ENCODE measurements at regions not wholly inside any gene's neighbourhood (a gene's known extent, or its start where the extent isn't known, plus 50 kb on each side); places are given as distances from the start of the nearest gene placed in this dataset.
A peak's percentile ranks its signal among the peaks of the same experiment; 100 is the strongest.

DNA sequence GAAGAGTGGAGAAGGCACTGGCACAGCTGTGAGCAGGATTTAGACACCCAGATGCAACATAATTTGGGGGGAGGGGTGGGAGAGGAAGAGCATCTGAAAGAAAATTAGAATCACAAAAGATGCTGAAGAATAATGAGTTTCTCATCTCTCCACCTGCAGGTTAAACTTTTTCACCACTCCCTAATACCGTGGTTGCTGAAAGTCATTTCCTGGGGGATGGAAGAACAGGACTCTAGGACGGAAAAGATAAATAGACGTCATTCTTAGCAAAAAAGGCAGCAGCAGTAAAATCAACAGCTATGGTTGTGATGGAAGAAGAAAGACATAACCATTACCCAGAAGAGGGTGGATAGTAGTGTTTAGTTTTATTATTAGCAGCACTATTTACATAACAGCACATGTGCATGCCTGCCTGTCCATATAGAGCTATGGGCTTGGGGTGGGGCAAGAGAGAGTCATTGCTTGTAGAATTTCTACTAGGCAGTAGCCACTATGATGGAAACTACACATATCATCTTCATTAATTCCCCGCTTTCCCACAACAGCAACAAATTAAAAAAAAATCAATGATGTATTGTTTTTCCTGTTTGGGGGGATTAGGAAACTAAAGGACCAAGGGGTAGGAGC is 212.2 kb downstream of the TRIB2 start:
- FAIRE-seq = no peak
- DNase-seq (ENCODE audit: low spot score) = no peak

DNA sequence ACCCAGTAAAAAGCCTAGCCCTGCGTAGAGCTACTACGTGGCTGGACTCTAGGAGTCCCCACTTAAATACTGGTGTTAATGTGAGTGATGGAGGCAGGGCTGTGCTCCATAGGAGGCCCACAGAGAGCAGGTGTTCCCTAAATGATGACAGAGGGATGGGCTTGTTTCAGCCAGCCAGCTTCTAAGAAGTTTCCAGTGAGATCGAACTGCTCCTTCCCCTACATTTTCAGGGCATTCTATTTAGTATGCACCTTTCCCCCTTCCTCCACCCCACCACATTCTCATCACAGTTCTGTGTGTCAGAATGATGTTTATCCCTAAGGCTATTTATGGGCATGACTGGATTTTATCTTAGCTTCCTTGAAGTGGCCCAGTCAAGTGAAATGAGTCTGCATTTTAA is 213.0 kb downstream of the TRIB2 start:
- FAIRE-seq = no peak
- no peak for DNase-seq (ENCODE audit: low spot score)

DNA sequence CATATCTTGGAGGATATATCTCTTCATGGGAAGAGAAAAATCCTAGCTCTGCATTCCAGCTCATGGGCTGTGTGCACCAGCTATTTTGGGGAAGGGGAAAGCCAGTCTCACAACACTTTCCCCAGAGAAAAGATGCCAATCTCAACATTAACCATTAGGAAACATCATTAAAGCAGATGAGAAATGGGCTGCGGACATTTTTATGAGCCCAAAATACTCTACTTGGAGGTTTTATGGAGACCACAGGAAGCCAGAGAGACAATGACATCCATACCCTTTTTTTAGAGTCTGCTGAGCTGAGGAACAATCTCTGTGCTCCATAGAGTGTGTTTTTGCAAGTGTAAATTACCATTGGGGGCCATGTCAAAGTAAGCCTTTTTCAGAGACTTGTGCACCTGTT is 213.7 kb downstream of the TRIB2 start:
- DNase-seq (ENCODE audit: low spot score) (peak; percentile 26), FAIRE-seq (no peak)

DNA sequence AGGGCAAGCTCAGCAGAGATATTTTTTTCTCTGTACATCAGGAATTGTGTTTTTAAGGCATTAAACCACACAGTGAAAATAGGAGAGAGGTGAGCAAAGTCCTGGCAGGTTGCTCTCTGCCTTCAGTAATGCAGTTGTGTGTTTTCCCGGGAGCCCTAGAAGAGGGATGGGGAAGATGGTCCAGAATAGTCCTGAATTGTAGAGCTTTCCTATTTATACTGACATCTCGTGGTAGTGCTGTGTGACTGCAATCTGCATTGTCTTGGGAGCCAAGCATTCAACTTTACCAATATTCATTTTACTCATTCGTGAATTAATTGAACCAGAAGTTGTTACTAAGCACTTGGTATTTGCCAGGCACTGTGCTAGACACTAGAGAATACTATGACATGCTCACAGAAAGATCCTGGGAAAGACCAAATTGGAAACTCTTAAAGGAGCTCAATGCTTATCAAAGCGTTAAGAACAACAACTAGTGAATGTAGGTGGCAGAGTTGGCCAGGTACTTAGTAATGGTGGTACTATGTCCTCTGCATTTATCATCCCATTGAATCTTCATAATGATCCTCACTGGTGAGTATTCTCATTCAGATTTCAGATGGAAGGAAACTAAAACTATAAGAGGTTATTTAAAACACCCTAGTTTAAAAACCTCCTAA is 214.6 kb downstream of the TRIB2 start:
- peak; percentile 40 for FAIRE-seq
- peak; percentile 66 for DNase-seq (ENCODE audit: low spot score)

DNA sequence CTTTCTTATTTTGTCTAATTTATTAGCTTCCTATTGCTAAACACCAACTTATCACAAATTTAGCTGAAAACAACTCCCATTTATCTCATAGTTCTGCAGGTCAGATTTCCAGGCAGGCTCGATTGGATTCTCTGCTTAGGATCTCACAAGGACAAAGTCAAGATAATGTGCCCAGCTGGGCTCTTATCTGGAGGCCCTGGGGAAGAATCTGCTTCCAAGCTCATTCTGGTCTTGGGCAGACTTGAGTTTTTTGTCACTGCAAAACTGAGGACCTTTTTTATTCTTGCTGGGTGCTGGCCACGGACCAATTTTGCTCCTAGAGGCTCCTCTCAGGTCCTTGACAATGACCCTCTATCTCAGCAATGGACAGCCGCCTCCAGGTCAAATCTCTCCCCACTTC is 215.5 kb downstream of the TRIB2 start:
- FAIRE-seq (no peak), DNase-seq (ENCODE audit: low spot score) (no peak)

DNA sequence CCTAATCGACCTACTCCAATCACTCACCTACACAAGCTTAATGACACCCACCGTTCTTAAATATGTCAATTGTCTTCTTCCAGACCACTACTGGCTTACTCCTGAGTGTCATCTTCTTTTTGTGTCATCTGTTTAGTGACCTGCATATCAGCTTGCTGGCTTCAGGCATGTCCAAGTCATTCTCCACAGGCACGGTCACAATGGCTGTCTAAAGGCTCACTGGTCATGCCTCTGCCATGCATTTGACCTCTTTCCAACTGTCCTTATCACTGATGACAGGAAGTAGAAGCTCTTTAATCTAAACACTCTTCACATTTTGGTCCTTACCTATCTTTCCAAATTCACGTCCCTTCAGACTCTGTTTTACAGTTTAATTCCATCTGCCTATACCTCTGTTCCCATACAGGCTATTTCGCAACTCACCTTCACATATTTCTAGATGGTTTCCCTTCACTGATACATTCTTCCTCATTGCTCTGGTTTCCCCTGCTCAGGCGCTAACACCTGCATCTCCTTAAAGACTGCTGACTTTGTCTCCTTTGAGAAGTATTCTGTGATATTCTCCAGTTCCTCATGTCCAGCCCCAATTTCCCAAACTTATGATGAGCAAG is 217.5 kb downstream of the TRIB2 start:
- FAIRE-seq (no peak), DNase-seq (ENCODE audit: low spot score) (no peak)

DNA sequence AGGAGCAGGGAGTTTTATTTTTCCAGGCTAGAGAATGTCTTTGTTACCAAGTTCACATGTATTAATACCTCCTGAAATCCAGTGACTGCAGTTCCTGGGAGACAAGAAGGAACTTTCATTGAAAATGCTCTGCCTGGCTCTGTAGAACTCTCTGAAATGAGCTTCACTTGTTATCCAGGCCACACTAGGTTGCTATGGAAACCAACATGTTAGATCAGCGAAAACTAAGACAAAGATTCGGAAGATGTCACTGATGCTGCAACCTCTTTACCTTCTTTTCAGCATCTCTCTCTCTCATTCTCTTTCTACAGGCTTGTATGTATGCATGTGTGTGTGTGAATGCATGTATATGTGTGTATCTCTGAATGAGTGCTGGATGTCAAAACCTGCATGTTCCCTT is 218.5 kb downstream of the TRIB2 start:
- no peak for DNase-seq (ENCODE audit: low spot score)
- no peak for FAIRE-seq

DNA sequence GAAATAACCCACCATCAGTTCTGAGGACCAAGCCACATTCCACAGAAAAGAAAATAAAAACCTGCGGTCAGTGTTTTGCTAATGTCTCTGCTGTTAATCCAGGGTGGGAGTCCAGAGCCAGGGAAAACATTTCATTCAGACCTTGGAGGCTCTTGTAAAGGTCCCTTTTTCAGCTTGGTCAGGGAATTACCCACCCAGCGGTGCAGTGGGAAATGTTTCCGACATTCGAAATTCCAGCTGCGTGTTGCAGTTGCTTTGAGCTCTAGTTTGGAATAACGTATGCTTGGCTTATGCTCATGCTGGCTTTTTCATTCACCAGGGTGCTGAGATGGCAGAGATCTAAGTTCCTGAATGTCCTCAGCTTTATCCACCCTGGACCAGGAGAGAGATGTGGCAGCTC is 219.1 kb downstream of the TRIB2 start:
- FAIRE-seq (no peak), DNase-seq (ENCODE audit: low spot score) (no peak)

DNA sequence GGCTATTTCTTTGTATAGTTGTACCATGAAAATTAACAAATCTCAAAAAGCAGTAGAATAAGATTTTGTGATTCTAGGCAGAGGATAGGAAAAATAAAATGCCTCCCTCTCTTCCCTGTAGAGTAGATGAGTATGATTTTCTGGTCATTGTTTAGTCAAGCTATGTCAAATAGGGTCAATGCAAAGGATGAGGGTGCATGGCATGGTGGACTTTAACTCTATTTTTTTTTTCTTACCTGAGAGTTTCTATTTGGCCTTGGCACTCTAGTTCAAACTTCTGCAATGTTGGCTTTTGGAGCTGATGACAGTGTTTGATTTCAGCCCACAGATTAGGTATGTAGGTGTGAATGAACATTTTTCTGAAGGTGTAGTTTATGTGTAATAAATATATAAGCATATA is 224.5 kb downstream of the TRIB2 start:
- DNase-seq (ENCODE audit: low spot score) (no peak), FAIRE-seq (no peak)

DNA sequence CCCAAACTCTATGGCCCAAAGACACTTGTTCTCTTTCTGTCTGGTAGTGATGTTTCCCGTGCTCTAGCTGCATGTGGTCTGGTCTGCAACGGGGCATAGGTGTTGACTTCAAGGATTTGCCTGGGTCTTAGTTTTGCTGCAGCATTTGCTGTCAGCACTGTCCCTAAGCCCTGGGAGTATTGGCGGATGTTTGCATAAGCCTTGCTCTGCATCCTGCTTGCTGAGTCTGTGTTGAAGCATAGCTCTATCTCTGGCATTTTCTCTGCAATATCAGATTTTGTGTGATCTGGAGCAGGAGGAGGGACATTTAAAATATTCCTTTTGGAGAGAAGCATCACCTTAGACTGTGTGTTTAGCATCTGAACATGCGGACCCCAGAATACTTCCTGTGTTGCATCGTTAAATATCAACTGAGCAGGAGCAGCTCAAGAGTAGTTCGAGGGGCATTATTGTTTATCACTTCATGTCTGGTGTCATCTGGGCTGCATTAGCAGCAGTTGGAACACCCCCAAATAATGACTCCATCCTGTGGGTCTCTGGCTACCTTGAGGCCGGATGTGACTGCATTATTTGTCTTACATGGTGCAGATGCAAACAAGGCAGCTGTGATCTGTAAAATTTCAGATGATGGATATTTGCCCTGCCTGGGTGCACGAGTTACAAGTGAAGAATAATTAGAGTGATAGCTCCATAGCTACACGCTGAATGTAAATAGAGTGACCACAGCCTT is 231.7 kb downstream of the TRIB2 start:
- DNase-seq (ENCODE audit: low spot score) (no peak), FAIRE-seq (no peak)

DNA sequence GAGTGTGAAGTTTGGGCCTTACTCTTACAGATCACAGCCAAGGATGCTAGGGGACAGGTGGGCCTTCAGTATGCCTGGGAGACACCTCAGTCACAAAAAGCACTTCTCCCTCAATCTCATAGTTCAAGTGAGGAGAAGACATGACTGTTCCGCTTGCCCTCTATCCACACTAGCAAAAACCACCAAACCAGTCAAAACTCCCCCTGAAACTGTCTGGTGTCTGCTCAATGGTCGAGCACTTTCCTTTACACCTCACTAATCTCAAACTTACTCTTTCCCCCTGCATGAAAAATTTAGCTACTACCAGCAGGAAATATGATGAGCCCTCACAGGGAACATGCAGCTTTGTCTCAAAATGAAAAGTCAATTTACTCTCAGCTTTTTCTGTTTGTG is 232.2 kb downstream of the TRIB2 start:
- no peak for FAIRE-seq
- DNase-seq (ENCODE audit: low spot score) = no peak

DNA sequence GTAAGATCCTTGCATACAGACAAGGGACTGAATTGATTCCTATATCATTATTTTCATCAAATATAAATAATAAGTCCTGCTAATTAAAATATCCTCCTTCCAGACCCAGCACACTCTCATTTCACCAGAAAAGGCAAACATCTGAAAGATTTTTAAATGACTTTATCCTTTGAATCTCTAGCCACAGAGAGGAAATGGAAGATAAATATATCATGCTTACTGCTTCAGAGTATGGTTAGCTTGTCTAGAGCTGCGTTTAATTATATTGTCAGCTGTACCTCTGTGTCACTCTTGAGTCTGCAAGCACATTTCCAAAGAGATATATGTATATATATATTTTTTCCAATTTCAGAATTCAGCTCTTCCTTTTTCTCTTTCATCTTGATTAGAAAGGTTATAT is 232.7 kb downstream of the TRIB2 start:
- DNase-seq (ENCODE audit: low spot score) (no peak), FAIRE-seq (no peak)

DNA sequence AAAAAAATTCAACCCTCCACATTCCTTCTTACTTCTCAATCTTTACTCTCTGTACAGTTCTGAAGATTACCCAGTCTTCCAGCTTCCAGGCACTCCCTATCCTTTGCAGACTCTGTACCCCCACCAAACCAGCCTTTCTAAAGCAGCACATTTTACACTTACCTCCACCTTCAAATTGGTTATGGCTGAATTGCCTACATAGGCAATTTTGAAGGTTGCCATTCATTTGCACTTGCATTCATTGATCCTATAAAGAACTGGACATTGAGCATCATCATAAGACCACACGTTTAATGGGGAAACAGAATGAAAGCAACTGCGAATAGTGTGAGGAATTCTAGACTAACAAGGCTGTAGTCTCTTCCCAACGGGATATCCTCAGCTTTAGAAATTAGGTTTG is 233.4 kb downstream of the TRIB2 start:
- DNase-seq (ENCODE audit: low spot score) (no peak), FAIRE-seq (no peak)

DNA sequence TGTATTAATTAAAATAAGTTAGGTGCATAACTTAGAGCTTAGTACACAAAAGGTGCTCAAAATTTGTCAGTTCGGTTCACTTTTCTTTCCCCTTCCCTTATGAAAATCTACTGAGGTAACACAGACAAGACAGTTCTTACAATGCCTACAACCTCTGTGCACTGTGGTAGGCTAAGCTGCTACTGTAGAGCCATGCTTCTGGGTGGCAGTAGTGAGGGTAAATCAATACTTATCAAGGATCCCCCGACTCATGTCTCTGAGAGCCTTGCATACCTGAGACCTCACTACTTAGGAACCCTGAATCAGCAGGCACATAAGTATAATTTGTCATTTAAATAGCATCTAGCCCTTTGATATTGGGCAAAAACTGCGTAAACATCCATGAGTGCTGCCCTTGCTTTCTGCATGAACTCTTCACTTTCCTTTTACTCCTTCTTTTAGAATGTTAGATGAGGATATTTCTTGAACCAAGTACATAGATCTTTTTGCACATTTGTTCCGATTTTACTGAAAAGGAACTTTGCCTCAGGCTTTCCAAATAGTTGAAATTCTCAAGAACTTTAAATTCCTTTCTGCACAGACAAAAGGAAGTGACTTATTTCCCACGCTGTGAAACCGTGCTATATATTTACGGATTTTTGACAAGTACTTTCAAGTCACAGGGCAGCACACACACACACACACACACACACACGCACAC is 234.4 kb downstream of the TRIB2 start:
- DNase-seq (ENCODE audit: low spot score) (no peak), FAIRE-seq (no peak)

DNA sequence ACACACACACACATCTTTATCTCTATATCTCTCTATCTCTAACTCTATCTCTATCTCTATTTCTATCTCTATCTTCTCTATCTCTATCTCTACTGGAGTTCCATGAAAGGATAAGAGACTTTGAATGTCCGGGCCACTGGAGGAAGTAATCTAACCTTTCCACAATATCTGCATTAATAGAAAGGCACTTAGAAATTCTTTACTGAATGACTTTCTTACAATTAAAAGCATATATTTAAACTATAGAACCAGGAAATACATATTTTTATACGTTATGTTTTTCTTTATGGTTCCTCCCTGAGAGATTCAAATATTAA is 234.9 kb downstream of the TRIB2 start:
- DNase-seq (ENCODE audit: low spot score) (no peak), FAIRE-seq (no peak)

DNA sequence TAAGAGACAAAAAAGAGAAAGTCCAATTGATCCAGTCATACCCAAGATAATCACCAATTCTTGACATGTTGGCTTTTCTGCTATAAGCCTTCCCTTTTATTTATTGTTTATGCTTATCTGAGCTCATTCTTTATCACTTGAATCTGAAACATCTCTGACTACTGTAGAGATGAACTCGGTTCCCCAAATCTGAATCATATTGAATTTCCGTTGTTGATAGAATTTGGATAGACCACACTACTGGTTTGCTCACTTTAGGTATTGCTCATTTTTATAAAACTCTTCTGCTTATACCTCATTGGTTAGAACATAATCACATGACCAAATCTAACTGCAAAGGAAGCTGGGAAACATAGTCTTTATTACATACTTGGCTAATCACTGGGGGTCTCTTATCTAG is 236.9 kb downstream of the TRIB2 start:
- FAIRE-seq (no peak), DNase-seq (ENCODE audit: low spot score) (no peak)

DNA sequence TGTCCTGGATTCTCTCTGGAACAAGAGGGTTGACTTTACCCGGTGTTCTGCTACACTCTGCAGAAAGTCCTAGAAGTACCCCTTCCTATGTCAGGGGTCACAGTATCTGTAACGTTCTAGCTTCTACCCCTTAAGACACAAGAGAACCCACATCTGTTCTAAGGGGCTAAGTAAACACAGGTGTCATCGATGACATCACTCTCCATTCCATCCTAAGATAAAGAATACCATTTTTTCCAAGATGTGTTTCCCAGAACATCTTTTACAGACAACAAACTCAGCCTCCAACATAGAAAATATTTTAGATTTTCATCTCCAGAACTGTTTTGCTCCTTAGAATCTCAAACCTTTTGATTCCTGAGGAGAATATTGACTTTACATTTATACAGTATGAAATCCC is 239.1 kb downstream of the TRIB2 start:
- DNase-seq (ENCODE audit: low spot score) (no peak), FAIRE-seq (no peak)

DNA sequence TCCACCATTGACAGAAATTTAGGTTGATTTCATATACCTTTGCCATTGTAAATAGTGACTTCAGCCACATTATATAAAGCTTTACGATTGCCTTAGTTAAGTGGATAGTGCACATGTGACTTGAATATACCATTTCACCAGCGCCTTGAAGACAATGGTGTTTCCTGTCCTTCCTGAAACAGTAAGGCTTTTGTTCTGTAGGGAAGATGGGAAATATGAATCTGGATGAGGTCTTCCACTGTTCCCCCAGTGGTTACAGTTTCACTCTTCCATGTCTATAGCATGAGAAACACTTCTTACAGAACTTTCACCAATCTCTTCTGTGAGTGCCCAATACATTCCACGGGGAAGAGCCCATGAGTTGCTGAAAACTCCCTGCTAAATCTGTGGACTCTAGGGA is 240.5 kb downstream of the TRIB2 start:
- DNase-seq (ENCODE audit: low spot score) = no peak

DNA sequence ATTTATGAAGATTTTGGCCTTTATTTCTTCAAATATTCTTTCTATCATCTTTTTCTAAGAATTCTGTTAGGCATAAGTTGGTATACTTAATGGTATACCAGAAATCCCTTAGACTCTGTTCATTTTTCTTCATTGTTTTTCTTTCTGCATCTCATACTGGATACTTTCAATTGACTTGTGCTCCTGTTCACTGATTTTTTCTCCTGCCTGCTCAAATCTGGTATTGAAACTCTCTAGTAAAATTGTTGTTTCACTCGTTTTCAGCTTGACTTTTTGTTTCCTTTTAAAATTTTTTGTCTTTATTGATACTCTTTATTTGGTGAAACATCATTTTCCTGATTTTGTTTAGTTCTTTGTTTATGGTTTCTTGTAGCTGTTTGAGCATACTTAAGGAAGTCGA is 243.2 kb downstream of the TRIB2 start:
- no peak for FAIRE-seq
- no peak for DNase-seq (ENCODE audit: low spot score)

More for the DNA sequence above, 240.5 kb downstream of the TRIB2 start:
- no peak for FAIRE-seq

DNA sequence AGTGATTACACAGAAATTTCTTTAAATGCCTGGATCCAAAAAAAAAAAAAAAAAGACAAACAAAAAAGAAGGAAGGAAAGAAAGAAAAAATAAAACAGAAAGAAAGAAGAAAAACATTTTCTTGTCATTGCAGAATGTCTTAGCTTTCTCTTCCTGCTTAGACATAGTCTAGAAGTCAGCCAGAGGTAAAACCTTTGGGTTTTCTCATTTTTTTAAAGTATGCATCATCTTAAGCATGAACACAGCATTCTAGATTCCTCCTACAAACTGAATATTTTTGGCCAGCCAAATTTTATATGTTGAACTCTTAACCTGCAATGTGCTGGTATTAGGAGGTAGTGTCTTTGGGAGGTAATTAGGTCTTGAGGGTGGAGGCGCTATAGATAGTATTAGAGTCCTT is 243.9 kb downstream of the TRIB2 start:
- no peak for FAIRE-seq
- DNase-seq (ENCODE audit: low spot score) = no peak

DNA sequence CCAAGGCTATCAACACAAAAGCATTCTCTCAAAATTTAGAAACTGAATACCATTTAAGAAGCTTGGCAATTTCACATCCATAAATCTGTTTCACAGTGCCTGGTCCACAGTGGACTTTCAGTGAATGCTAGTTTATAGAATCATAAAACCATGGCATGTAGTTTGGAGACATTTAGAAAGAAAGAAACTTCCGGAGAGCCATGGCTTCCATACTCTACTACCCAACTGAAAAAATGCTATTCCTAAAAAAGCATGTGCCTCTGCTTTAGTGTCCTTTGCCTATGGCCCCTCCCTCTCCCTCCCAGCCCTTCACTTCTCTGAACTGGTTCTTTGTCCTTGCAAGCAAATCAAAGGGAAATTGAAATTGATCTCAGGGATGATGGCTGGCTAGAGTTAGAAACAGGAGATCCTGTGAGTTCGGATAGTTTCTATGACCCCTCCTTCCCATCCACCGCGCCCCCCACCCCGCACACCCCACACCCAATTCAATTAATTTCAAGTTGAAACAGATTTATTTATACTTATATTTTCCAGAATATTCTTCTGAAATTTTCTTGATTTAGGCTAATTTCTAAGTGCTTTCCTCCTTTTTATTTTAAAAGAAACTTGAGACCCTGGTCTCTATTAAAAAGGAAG is 248.3 kb downstream of the TRIB2 start:
- DNase-seq (ENCODE audit: low spot score) = no peak

More for the DNA sequence above, 248.3 kb downstream of the TRIB2 start:
- no peak for FAIRE-seq

Data from urothelium cell line (cell line).